GM18517 (cell line): ENCODE measurements at regions not wholly inside any gene's neighbourhood (a gene's known extent, or its start where the extent isn't known, plus 50 kb on each side); places are given as distances from the start of the nearest gene placed in this dataset.
"Not testable (repeated sequence)": the region's sequence is repeated elsewhere in the genome, so short reads cannot be mapped to it uniquely, and the experiment has no call there.

Source experiments
- ATAC-seq: cut with Tn5 transposase; IDR thresholded peaks from one replicate; pipeline ENCODE4 v1.9.1; 2021; ENCODE audit warnings: mild to moderate bottlenecking, moderate library complexity; ENCODE audit not compliant: unreplicated experiment

GRCh38 chr11:130526846-130527245 lies 78.4 kb downstream of the ADAMTS15 start:
- ATAC-seq = no peak

GRCh38 chr11:130527636-130528297 lies 79.3 kb downstream of the ADAMTS15 start:
- no peak for ATAC-seq

- no peak for ATAC-seq
These were observed 80.1 kb downstream of the ADAMTS15 start for GRCh38 chr11:130528298-130529261.

GRCh38 chr11:130529366-130529765 lies 80.9 kb downstream of the ADAMTS15 start:
- no peak for ATAC-seq

- no peak for ATAC-seq
These were observed 82.6 kb downstream of the ADAMTS15 start for GRCh38 chr11:130531061-130531460.

GRCh38 chr11:130533113-130533798 lies 84.8 kb downstream of the ADAMTS15 start:
- no peak for ATAC-seq

- ATAC-seq = no peak
These were observed 85.4 kb downstream of the ADAMTS15 start for GRCh38 chr11:130533871-130534270.

- ATAC-seq = no peak
These were observed 86.1 kb downstream of the ADAMTS15 start for GRCh38 chr11:130534551-130534950.

GRCh38 chr11:130535520-130535919 lies 87.1 kb downstream of the ADAMTS15 start:
- ATAC-seq = no peak

GRCh38 chr11:130536106-130537040 lies 87.9 kb downstream of the ADAMTS15 start:
- no peak for ATAC-seq

GRCh38 chr11:130539680-130540079 lies 91.2 kb downstream of the ADAMTS15 start:
- ATAC-seq = not testable (repeated sequence)

GRCh38 chr11:130544266-130544665 lies 95.8 kb downstream of the ADAMTS15 start:
- no peak for ATAC-seq

GRCh38 chr11:130545449-130546072 lies 97.1 kb downstream of the ADAMTS15 start:
- no peak for ATAC-seq

GRCh38 chr11:130546438-130546837 lies 98.0 kb downstream of the ADAMTS15 start:
- ATAC-seq = no peak

GRCh38 chr11:130546901-130547694 lies 98.7 kb downstream of the ADAMTS15 start:
- no peak for ATAC-seq

GRCh38 chr11:130547761-130548490 lies 99.5 kb downstream of the ADAMTS15 start:
- ATAC-seq = no peak

- ATAC-seq = no peak
These were observed 100.0 kb downstream of the ADAMTS15 start for GRCh38 chr11:130548491-130548833.

GRCh38 chr11:130549393-130549999 lies 101.1 kb downstream of the ADAMTS15 start:
- ATAC-seq = no peak
